GM23338 (cell line): ENCODE measurements at regions not wholly inside any gene's neighbourhood (a gene's known extent, or its start where the extent isn't known, plus 50 kb on each side); places are given as distances from the start of the nearest gene placed in this dataset.

Experiments used
- CREB1 ChIP-seq: fragments of 250-450 bp; sonication (Bioruptor Pico); IDR thresholded peaks from 2 replicates; pipeline ENCODE4 v1.5.0; 2020; ENCODE audit warnings: low read depth, mild to moderate bottlenecking, moderate library complexity
- EZH2 ChIP-seq: fragments of 200-600 bp; sonication (generic); IDR thresholded peaks from one replicate; pipeline ENCODE4 v1.8.0; 2017; ENCODE audit warnings: antibody characterized with exemption, mild to moderate bottlenecking, low read depth; ENCODE audit not compliant: unreplicated experiment
- EZH2phosphoT487 ChIP-seq: fragments of 200-600 bp; sonication (generic); IDR thresholded peaks from one replicate; pipeline ENCODE4 v1.8.1; 2018; ENCODE audit warnings: antibody characterized with exemption; ENCODE audit not compliant: unreplicated experiment
- JUNB ChIP-seq: IDR thresholded peaks from one replicate; pipeline ENCODE4 v1.6.1; 2016; ENCODE audit warnings: antibody characterized with exemption; ENCODE audit not compliant: unreplicated experiment
- POLR2AphosphoS5 ChIP-seq: IDR thresholded peaks from 2 replicates; pipeline ENCODE4 v1.6.1; 2016; ENCODE audit warnings: antibody characterized with exemption, low read depth
- TF ChIP-seq, protein P1 (sequence below), 2 experiments: fragments of 200-600 bp in 1 of 2; sonication (generic) in 1 of 2; conservative IDR thresholded peaks; 2 replicates each; pipeline versions ENCODE4 v1.5.1 to v1.6.1; 2016 to 2017; ENCODE audit warnings: antibody characterized with exemption in 2 of 2, low read depth in 2 of 2, mild to moderate bottlenecking in 2 of 2, moderate library complexity in 1 of 2
- TF ChIP-seq, protein P2 (sequence below): IDR thresholded peaks from one replicate; pipeline ENCODE4 v1.6.1; 2018; ENCODE audit warnings: antibody characterized with exemption; ENCODE audit not compliant: unreplicated experiment
- TF ChIP-seq, protein P3 (sequence below): IDR thresholded peaks from 2 replicates; pipeline ENCODE4 v1.6.1; 2016; ENCODE audit warnings: antibody characterized with exemption

DNA sequence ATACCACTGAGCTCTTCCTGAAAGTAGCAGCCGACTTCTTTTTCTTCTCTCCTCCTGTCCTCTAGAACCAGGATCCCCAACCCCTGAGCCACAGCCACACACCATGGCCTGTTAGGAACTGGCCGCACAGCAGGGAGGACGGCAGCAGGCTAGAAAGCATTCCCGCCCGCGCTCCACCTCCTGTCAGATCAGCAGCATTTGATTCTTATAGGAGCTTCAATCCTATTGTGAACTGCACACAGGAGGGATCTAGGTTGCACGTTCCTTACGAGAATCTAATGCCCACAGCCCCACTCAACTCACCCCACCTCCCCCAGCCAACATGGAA, 179.1 kb upstream of the SH3BP4 start:
- TF ChIP-seq, protein P1, sequence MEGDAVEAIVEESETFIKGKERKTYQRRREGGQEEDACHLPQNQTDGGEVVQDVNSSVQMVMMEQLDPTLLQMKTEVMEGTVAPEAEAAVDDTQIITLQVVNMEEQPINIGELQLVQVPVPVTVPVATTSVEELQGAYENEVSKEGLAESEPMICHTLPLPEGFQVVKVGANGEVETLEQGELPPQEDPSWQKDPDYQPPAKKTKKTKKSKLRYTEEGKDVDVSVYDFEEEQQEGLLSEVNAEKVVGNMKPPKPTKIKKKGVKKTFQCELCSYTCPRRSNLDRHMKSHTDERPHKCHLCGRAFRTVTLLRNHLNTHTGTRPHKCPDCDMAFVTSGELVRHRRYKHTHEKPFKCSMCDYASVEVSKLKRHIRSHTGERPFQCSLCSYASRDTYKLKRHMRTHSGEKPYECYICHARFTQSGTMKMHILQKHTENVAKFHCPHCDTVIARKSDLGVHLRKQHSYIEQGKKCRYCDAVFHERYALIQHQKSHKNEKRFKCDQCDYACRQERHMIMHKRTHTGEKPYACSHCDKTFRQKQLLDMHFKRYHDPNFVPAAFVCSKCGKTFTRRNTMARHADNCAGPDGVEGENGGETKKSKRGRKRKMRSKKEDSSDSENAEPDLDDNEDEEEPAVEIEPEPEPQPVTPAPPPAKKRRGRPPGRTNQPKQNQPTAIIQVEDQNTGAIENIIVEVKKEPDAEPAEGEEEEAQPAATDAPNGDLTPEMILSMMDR (conservative IDR thresholded peaks at IDR 0.05; ENCODE audit: low read depth in 2 of 2) = no peak
- TF ChIP-seq CREB1 (CRISPR knock-in tag) (no peak), POLR2AphosphoS5 (no peak), EZH2 (no peak), EZH2phosphoT487 (no peak), JUNB (no peak)
- TF ChIP-seq, protein P2, sequence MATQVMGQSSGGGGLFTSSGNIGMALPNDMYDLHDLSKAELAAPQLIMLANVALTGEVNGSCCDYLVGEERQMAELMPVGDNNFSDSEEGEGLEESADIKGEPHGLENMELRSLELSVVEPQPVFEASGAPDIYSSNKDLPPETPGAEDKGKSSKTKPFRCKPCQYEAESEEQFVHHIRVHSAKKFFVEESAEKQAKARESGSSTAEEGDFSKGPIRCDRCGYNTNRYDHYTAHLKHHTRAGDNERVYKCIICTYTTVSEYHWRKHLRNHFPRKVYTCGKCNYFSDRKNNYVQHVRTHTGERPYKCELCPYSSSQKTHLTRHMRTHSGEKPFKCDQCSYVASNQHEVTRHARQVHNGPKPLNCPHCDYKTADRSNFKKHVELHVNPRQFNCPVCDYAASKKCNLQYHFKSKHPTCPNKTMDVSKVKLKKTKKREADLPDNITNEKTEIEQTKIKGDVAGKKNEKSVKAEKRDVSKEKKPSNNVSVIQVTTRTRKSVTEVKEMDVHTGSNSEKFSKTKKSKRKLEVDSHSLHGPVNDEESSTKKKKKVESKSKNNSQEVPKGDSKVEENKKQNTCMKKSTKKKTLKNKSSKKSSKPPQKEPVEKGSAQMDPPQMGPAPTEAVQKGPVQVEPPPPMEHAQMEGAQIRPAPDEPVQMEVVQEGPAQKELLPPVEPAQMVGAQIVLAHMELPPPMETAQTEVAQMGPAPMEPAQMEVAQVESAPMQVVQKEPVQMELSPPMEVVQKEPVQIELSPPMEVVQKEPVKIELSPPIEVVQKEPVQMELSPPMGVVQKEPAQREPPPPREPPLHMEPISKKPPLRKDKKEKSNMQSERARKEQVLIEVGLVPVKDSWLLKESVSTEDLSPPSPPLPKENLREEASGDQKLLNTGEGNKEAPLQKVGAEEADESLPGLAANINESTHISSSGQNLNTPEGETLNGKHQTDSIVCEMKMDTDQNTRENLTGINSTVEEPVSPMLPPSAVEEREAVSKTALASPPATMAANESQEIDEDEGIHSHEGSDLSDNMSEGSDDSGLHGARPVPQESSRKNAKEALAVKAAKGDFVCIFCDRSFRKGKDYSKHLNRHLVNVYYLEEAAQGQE = no peak
- TF ChIP-seq, protein P3, sequence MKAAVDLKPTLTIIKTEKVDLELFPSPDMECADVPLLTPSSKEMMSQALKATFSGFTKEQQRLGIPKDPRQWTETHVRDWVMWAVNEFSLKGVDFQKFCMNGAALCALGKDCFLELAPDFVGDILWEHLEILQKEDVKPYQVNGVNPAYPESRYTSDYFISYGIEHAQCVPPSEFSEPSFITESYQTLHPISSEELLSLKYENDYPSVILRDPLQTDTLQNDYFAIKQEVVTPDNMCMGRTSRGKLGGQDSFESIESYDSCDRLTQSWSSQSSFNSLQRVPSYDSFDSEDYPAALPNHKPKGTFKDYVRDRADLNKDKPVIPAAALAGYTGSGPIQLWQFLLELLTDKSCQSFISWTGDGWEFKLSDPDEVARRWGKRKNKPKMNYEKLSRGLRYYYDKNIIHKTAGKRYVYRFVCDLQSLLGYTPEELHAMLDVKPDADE = no peak
